Effector CD8-positive, alpha-beta T cell (primary cell): ENCODE measurements at regions not wholly inside any gene's neighbourhood (a gene's known extent, or its start where the extent isn't known, plus 50 kb on each side); places are given as distances from the start of the nearest gene placed in this dataset.

ENCODE experiments used
- DNase-seq: peaks from one replicate; lab custom pipeline; 2025; lab: John Stamatoyannopoulos, UW

DNA sequence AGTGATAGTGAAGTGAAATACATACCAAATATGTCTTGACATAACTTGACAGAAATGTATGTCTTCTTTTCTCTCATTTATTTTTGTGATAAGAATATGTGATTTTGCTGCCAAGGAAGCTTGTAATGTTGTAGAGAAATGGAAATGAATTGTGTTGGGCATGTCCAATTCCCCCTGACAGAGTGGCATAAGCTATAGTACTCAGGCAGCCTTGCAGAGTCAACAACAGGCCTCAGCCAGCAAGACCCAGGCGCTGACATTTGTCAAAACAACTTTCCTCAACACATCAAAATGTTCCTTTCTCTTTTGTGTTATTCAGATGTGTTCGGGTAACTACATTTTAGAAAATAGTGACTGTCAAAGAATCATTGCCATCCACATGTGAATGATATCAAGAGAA lies 538.1 kb upstream of the ATP11B start:
- DNase-seq: no peak

DNA sequence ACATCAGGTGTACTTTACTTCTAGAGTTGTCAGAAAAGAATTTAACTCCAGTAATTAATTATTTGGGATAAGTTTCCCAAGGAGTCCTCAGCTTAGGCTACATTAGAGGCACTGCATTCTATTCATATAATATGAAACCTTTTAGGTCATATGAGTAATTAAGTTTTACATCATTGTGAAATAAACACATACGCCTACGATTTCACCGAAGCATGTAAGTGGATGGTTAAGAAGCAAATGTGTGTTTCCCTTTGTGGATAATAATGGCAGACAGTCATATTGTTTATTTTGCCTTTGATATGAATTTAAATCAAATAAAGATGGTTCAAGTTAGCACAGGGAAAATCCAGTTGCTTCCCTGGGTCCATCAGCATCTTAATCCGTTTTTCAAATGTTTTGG lies 535.9 kb upstream of the ATP11B start:
- no peak for DNase-seq

DNA sequence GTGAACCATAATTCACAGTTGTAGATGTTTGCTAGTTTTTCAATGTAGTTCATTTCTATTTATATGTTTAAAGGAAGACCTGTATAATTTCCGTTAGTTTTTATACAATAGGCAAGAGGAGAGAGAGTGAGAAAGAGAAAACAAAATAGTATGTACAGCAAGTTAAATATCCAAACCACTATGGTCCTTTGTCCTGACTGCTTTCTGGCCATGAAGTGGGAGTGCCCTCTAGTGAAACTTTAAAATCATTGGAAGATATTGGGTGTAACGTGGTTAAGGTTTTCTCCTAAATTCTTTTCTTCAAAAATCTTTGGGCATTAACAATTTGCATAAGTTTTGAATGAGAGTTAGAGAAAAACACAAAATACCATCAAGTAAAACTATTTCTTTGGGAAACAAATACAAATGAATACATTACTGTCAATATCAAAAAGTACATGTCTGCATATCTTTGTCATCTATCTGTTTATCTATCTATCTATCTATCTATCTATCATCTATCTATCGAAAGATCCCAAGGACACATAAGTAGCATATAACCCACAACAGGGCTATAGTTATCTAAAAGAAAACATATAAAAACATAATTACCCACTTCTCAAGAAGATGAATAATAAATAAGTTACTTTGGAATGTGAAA lies 534.6 kb upstream of the ATP11B start:
- DNase-seq: no peak

DNA sequence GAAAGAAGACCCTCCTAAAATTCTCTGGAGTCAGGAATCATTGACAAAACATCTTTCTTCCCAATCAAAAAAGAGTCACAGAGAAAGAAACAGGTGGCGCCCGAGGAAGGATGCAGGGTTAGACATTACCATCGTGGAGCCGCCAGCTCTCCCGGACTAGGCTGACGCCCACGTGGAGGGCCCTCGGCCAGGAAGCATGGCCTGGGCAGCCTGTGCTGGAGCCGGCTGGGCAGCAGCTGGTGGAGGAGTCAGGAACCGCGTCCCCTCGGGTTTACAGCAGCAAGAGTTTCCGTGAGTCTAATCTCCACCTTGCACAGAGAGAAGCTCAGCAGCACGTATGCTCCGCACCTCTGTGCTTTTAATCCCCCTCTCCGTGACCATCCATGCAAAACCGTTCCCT lies 533.7 kb upstream of the ATP11B start:
- no peak for DNase-seq

DNA sequence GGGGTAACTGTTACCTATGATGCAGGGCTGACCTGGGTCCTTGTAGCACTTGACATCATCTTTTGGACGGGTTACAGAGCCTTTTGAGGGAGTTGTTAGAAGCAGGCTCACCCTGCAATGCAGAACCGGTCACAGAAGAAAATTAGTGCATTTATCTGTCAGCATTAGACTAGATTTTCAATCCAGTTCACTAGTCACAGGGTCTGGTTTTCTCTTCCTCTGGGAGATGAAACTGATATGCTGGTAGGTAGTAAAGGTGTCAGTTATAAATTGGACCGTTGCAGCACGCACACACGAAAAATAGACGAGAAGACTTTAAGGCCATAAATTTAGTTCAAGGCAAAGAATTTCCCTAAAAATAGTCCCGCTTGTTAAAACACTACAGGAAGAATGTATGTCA lies 532.3 kb upstream of the ATP11B start:
- DNase-seq: no peak

DNA sequence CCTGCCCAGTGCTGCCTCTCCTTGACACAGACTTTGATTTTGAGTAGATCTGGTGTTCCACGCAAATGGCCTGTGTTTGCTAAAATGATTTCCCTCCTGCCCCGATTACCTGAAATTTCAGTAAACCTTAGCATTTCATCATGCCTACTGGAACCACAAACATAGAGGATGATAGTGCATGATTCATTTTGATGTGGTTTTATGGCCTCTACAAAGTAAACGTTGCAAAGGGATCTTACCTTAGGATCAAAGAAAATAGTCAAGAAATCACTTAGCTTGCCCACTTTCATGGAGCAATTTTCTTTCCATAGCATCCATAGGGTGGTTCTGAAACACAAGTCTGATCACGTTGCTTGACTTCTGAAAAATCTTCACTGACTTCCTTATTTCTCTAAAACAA lies 524.6 kb upstream of the ATP11B start:
- no peak for DNase-seq

DNA sequence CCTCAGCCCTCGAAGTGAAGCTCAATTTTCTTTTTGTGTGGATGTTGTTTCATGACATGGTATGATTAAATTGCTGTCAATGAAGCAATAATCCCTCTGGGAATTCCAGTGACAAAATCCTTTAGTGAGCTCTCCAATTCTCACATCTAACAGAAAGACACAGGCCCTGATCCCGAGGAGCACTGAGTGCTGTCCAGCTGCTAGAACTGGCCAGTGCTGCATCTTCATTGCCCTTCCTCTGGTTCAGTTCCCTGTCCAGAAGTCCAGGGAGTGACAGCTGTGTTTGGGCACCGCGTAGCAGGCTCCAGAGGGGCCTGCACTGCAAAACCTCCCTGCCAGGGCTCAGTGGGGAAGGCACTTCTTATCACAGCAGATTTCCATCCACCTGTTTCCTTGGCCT lies 516.8 kb upstream of the ATP11B start:
- no peak for DNase-seq

DNA sequence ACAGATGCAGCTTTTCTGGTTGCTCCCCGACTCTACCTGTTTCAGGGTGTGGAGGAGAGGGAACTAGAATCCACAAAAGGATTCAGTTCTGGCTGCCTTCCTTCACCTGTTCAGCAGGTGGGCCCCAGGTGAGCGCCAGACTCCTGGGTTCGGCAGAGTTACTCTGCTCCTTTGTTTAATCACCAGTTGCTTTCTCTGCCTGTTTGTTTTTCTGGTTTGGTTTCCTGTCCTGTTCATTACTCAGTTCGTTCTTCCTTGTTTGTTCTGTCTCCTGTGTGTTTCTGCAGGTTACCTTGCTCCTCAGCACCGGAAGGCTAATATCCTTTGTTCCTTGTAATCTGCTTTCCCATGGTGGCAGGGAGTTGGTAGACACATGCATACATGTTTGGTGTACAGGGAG lies 508.5 kb upstream of the ATP11B start:
- no peak for DNase-seq

DNA sequence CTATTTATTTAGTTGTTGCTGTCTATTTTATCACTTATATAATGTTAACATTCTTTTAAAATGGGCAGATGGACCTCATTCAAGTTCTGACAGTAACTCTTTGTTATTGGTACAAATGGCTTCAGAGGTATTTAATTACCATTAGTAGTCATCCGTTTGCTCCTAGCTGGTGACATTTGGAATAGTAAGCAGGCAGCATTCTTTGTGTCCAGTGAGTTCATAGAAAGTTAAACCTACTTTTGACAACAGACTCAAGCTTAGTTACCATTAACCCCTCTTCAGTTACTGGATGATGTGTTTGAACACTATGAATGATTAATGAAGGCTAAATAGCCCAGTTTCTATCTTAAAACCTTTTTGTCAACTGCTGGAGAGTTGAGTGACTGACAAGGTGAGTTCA lies 500.7 kb upstream of the ATP11B start:
- no peak for DNase-seq

DNA sequence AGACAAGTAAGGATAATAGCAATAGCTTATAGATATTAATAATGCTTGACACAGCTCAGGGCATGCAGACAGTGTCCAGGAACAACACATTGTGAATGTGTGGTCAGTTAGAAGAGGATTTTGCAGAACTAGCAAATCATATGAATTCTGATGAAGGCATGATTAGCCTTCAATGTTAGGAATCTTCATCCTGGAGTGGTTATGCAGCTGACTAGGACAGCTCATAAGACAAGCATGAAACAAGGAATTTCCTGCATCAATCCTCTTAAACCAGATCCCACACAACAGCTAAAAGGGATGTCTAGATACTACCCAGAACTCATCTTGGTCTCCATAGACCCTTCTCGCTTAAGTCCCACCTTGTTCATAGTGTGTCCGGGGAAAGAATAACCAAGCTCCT lies 499.0 kb upstream of the ATP11B start:
- DNase-seq: no peak

DNA sequence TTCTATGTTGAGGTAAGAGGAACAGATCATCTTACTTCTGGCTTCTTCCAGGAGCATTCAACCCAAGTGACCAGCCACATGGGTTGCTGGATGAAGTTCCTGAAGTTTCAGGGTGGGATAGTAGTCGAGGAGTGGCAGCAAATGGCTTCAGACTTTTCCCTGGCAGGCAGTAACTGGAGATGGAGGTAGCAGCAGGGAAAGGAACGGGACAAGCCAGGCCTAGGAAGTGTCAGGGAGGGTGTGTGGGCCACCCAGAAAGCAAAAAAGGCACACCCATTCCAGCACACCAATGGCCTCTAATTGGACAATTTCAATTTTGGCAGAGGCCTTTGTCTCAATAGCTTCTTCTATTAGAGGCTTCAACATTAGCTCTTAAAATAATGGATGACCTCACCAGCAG lies 498.6 kb upstream of the ATP11B start:
- no peak for DNase-seq

DNA sequence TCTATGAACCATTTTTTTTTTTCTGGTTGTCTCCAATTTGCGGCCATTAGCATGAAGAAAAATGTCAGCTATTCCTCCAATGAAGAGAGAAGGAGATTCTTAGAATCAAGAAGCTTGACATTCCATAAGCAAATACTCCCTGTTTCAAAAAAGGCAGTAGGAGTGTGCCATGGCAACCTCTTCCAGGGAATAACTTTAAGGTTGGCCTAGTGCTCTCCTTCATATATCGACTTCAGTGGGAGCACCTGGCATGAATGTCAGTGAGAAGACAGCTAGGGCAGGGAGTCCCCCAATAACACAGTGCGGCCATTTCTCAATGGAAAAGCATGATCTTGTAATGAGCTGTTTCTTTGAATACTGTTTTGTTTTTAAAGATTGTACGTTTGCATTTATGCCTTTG lies 493.0 kb upstream of the ATP11B start:
- DNase-seq: no peak

DNA sequence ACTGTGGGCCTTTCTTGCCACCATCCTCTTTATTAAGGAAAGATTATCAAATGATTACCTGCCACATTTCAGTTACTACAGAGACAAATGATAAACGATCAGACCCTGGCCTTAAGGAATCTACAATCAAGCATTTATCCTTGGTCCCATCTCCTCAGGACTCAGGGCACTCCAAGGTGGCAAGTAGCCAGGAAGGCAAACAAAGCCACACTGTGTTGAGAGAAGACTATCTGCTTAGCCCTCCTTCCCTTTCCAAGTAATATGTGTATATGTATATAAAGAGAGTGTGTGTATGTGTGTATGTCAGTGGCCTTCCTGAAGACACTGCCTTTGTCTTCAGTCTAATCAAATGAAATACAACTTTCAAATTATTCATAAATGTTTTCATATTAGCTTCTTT lies 490.1 kb upstream of the ATP11B start:
- DNase-seq: no peak

DNA sequence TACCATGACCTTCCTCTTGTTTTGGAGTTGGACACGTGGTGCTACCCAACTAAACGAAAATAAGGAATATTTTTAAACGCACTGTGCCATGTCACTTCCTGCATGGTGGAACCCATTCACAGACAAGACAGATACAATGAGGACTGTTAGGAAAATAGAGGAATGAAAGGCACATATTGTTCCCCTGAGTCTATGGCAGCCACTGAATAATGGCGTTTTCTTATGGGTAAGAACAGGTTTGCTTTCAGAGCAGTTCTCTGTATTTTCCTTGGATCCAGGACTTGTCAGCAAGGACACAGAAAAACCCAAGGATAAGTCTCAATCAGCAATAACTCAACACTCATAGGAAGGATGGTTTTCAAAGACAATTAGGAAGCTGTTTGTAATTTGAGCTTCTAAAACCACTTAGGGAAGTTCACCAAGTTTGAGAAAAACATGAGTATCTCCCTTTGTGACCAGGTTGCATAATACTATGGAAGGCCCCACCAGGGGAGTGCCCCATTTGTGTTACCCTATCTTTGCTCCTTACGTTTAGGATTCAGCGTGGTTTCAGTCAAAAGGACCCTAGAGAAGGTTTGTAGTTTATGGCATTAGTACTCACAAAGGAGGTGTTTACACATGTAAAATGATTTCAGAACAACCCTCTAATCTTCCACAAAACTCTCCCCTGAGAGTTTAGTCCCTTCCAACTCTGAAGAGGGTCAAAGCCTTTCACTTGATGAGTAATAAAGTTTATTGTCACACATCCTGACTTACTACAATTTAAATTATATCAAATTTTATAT lies 487.2 kb upstream of the ATP11B start:
- no peak for DNase-seq

DNA sequence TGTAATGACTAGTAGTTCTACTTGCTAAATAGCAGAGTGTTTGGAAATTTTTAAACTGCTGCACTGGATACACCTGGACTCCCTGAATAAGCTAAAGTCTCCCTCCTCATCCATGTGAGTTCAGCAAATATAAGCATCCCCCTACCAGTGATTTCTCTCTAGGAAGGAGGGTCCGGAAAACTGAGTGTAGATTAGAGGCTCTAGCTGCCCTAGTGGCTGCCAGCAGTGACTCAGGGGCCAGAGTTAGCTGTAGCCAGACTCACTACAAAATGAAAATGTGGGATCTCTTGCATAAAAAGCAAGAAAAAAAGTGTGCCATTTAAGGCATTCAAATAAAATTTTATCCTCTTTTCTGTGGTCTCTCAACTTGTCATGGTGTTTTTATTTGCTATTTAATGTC lies 485.0 kb upstream of the ATP11B start:
- DNase-seq: no peak

DNA sequence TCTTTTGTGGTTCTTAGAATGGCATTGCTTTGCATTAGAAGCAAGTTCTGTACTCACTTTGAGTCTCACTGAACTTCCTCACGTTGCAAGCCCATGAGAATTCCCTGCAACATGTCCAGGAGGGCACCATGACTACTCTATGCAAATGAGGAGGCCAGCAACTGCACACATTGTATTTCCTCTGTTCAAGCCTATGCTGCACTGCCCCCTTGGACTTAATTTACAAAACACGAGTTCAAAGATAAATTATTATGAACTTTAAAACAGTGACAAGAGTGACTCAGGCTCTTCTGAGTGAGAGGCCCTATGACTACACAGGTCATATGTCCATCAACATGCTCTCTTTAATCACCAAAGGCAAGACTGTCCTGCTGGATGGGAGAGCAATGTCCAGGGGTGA lies 484.2 kb upstream of the ATP11B start:
- no peak for DNase-seq

DNA sequence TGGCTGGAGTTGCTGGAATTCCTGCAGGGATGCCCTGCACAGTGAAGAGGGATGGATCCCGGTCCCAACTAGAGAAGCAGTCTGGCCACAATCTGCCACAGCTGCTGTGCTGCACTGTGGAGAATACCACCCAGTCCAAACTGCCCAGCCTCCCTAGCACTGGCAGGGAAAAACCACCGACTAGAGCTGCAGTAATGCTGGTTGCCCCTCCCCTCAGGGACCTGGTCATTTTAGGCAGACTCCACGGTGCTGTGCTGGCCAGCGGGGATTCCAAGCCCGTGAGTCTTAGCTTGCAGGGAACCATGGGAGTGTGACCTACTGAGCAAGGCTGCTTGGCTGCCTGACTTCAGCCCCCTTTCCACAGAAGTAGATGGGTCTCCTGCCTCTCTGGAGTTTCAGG lies 478.0 kb upstream of the ATP11B start:
- no peak for DNase-seq

DNA sequence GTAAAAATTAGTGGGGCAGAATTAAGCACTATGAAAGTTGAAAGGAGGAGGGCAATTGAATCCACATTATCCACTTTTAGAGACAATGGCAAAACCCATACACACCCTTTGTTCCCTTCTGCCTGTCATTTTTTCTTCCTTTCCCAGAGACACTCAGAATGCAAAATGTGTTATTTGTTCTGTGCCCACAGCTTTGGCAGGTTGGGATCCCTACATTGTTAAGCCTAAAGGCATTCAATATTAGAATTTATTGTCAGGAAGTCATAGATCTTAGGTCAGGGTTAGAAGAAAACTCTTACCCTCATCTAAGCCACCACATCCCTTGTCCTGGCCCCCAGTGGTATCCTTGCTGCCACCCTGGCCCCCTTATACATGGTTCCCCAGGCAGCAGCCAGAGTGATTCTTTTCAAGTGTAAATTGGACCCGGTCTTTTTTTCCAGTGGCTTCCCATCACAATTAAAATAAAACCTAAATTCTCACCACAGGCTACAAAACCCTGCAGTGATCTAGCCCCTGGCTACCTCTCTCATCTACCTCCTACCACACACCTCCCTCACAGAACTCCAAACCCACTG lies 470.1 kb upstream of the ATP11B start:
- no peak for DNase-seq

DNA sequence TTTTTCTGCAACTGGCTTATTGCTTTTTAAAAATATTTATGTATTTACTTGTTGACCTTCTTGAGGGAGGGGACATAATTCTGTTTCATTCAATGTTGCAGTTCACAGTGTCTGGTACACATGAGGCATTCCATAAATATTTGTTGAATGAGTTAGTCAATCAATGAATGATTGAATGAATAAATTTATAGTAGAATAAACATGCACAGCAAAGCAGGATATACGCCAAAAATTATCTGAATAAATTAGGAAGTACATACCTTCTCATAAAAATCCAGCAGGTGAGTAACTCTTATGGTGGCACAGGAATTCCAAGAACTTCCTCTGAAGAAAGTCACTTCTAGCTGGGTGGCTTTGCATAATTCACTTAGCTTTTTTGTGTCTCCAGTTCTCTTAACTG lies 469.4 kb upstream of the ATP11B start:
- no peak for DNase-seq

DNA sequence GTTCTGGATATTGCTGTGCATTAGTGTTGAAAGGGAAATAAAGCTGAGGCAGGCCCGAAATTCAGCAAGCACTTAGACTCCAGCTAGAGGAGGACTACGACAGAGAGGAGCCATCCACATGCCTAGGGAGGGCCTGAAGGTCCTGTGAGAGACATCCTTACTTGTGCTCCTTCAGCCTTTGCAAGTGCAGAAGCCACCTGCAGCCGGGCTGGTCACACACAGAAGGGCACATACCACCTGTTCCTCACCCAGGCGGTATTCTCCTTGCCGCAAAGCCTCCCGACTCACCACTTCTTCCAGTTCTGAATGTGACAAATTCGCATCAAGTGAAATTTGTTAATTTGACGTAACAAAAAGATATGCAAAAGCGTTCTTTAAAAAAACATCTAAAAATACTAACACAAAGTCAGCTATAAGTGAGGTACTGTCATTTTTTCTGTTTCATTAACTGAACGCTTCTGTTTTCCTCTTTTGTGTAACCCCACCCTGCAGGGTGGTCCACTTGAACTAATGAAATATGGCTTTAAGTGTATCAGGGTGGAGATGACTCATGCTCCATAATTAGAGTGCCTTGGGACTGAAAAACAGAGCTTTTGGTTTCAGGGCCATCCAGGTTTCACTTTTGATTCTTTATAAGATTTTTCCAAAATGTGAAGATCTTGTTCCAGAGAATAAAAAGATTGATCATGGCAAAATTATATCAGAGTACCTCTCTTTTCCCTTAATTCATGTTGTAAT lies 467.9 kb upstream of the ATP11B start:
- no peak for DNase-seq

DNA sequence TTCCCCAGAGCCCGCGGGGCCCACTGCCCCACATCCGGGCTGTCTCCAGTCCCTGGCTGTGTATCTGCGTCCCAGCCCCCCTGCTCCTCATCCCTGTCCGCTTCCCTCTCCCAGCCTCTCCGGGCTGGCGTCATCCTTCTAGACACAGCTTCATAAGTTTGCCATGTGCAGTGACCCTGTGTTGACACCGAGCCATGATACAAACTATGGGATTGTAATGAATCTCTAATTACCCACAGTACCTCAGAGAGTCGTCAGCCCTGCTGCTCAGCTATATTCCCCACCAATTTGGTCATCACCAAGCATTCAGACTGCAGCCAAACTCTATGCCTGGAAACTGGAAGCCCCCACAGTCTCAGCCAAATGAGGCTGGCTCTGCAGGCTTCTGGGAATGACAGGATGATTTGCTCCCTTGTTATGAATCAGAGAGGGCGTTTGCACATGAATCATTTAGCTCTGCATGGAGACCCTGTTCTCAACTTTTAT lies 466.1 kb upstream of the ATP11B start:
- DNase-seq: no peak

DNA sequence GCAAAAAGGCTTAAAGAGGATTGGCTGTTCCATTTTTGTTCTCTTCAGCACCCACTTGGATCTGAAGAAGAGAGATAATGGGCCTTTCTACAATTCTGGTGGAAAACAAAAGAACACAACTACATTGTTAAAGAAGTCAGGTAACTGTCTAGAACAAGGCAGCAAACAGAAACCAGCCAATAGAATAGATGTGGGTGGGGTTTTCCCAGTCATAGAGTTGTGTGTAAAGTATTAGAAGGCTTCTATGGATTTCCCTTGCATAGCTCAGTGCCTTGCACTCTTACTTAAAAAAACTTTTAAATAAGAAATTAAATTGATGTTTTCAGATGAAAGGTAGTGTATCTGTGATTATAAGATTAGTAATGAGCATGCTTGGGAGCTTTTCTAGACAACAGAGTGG lies 462.7 kb upstream of the ATP11B start:
- no peak for DNase-seq

DNA sequence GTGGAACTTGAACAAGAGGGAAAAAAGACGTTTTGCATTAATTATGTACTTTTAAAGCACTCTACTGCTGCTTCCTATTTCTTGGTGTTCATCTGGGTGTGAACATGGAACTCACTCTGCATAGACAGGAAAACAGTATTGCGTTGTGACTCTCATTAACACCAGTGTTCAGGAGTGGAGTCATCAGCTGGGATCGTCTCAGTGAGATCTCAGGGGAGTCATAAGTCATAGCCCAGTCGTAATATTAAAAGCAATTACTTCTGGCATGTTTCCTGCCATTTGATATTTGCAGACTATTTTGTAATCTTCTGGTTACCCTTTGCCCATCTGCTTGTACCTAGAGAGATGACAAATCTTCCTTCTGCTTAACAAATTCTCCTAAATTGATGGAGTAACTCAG lies 462.0 kb upstream of the ATP11B start:
- DNase-seq: no peak
